Stimulated activated CD8-positive, alpha-beta memory T cell treated with anti-CD3 and anti-CD28 coated beads, Interleukin-7, amount 100 ng/mL, for 48 hours (primary cell): ENCODE measurements at regions not wholly inside any gene's neighbourhood (a gene's known extent, or its start where the extent isn't known, plus 50 kb on each side); places are given as distances from the start of the nearest gene placed in this dataset.

Experiments used
- DNase-seq, 2 donors: peaks; one replicate each; pipeline ENCODE4 v3.0.0-alpha.2; 2020; ENCODE audit warnings: low read depth in 1 of 2; ENCODE audit errors: extremely low read depth in 1 of 2

- DNase-seq, result no peak
Measured at GRCh38 chr13:100941377-100942368, 267.1 kb upstream of the TMTC4 start.

GRCh38 chr13:100940658-100941057 is 266.1 kb upstream of the TMTC4 start:
- DNase-seq, result no peak

DNA sequence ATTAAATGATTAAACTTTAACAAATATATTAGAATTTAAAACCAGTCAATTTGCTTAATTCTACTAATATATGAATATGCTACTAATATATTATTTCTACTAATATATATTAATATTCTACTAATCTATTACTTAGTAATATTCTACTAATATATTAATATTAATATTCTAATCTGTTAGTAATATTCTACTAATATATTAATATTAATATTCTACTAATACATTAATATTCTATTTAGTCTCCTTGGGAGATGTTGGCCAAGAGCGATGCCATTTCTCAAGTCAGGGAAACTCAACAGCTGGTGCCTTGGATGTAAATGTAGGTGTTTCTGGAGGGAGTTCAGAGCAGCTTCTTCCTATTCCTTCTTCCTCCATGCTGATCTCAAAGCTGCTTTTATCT is 259.2 kb upstream of the TMTC4 start:
- no peak for DNase-seq

GRCh38 chr13:100922599-100922998 is 248.0 kb upstream of the TMTC4 start:
- no peak for DNase-seq

DNA sequence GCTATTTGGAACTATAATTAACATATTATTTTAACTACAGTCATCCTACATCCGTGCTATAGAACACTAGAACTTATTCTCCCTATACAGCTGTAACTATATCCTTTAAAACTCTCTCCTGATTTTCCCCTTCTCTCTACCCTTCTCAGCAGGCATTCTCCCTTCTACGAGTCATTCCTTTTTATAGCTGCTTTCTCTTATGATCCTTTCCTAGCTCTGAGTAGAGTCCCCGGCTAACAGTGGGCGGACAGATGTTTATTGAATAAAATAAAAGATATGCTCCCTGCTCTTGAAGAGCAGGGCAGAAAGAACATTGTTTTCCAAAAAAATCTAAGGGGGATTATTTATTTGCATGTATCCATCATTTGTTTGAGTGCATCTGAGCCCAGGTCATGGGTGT is 246.5 kb upstream of the TMTC4 start:
- DNase-seq, result no peak

GRCh38 chr13:100917011-100917410 is 242.4 kb upstream of the TMTC4 start:
- no peak for DNase-seq

DNA sequence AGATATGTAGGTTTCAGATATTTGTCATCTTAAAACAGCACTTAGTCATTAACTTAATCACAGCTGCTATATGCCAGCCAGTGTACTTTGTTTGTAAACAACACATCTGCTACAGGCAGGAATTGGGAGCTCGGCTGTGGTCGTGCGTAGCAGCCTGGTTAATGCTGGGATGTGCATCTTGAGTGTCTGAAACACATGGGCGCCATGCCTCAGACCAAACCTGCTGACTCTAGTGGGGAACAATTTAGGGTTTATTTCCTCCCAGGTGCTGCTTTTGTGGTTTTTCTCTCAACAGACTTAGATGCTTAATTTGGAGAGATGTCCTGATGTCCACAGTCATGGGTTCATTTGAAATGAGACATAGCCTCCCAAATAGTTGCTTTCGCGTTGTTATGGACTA is 238.5 kb upstream of the TMTC4 start:
- DNase-seq, result no peak

- DNase-seq, result no peak
Measured at GRCh38 chr13:100904293-100904976, 229.8 kb upstream of the TMTC4 start.

- DNase-seq, result no peak
Measured at GRCh38 chr13:100899720-100900316, 225.2 kb upstream of the TMTC4 start.

- DNase-seq, result no peak
Measured at GRCh38 chr13:100898431-100898830, 223.8 kb upstream of the TMTC4 start.

GRCh38 chr13:100895651-100896050 is 221.1 kb upstream of the TMTC4 start:
- DNase-seq, result no peak

- no peak for DNase-seq
Measured at GRCh38 chr13:100892981-100893380, 218.4 kb upstream of the TMTC4 start.

DNA sequence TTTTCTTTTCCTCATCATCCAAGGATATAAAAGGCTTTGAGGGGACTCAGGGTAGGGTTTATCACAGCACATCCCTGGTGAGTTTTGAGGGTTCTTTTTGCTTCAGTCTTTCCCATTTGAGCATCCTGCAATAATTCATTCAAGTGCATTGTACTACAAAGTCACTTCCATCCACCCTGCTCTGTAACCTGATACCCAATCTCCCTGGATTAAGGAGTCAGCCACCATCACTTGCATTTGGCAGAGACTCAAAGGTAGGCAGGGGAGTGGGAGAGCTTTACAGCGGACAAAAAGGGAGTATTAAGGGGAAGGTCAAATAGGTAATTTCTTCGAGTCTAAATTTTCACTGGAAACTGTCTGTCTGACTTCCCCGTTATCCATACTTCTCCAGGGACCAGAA is 216.1 kb upstream of the TMTC4 start:
- no peak for DNase-seq

DNA sequence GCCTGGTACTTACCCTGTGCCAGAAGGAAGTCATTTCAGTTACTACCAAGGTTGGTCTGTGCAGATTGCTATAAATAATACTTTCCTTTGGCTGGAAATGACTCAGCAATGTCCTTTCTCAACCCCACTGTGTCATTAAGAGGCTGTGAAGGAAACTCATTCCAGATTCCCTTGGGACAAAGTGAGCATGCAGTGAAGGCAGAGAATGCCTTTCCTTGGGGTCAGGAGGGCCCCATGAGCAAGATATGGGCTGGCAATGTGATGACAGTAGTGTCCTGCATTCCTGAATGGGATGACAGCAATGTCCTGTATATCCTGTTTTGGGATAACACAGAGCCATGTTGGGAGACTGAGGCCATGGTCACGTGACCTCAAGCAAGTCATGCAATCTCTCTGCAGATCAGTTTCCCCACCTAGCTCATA is 213.1 kb upstream of the TMTC4 start:
- no peak for DNase-seq

DNA sequence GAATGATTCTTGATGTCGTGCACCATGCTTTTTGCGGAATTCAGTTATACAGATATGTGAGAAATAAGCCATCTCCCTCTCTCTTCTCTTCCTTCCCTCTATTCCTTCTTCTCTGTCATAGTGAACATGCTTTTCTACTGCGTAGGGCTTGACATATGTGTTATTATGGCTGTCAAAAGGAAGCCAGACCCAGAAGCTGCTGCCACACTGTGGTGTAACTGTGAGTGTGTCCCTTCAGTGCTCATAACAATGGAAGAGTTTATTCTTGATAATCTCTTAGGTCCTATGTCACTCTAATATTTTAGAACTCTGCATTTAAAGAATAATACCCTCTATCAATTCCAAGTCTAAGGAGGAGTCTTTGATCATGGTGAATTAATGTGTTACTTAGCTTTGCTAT is 208.9 kb upstream of the TMTC4 start:
- no peak for DNase-seq

DNA sequence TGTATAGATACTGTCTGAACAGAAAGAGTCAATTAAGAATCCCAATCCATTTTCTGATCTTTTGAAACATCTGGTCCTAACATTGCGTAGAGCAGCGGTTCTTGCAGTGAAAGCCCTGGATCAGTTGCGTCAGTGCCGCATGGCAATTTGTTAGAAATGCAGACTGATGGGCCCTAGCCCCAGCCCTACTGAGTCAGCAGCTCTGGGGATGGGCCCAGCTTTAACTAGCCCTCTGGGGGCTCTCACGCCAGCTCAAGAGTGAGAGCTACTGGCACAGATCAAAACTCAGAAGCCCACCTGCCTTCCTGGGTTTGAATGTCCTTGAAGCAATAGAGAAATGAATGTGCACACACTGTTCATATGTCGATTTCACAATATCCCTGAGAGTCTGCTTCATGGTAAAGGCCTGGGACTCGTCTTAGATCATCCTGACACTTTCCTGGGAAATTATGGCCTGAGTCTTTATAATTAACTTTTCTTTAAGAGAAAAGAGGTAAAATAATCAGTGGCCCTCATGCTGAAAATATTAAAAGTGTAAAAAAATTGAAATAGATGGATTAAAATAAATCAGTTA is 206.8 kb upstream of the TMTC4 start:
- no peak for DNase-seq

GRCh38 chr13:100880166-100880565 is 205.6 kb upstream of the TMTC4 start:
- DNase-seq, result no peak

- DNase-seq, result no peak
Measured at GRCh38 chr13:100879255-100879654, 204.7 kb upstream of the TMTC4 start.

- no peak for DNase-seq
Measured at GRCh38 chr13:100876044-100876403, 201.4 kb upstream of the TMTC4 start.

- peak in 1 of 2 donors; percentile 8 for DNase-seq
Measured at GRCh38 chr13:100875392-100876043, 200.9 kb upstream of the TMTC4 start.

DNA sequence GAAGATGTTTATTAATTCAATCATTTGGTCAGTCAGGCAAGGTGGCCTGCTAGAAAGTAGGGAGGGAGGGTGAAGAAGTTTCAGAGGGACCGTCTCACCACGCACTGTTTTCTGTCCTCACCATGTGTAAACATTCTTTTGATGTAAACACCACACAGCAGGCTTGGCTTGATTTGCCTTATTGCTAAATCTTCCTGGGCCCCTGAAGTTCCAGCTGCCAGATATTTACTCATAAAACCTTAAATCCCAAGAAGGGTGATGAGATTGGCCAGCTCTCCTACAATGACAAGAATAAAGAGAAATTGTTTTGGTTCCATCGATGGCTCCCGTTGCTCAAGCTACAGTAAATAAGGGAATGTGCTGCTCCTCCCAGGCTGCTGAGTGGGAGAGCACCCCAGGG is 198.2 kb upstream of the TMTC4 start:
- no peak for DNase-seq
